Loucy (cell line): ENCODE measurements at regions not wholly inside any gene's neighbourhood (a gene's known extent, or its start where the extent isn't known, plus 50 kb on each side); places are given as distances from the start of the nearest gene placed in this dataset.

Experiments used
- H2AFZ ChIP-seq: fragments of 200-600 bp; sonication (generic); 2 replicates; pipeline ENCODE4 v1.6.0; 2016; ENCODE audit warnings: antibody characterized with exemption, mild to moderate bottlenecking, low read length, moderate library complexity
- H3F3A ChIP-seq: fragments of 200-600 bp; 2 replicates; pipeline ENCODE4 v1.6.0; 2016; ENCODE audit warnings: antibody characterized with exemption, low read depth, mild to moderate bottlenecking
- H3K27me3 ChIP-seq: fragments of 200-600 bp; sonication (generic); 2 replicates; pipeline ENCODE4 v1.6.1; 2014; ENCODE audit warnings: low read length, mild to moderate bottlenecking; ENCODE audit not compliant: insufficient read depth, poor library complexity, severe bottlenecking
- H3K36me3 ChIP-seq: fragments of 200-600 bp; sonication (generic); 2 replicates; pipeline ENCODE4 v1.6.1; 2016; ENCODE audit warnings: low read length; ENCODE audit not compliant: insufficient read depth
- H3K4me1 ChIP-seq: fragments of 200-600 bp; sonication (generic); 2 replicates; pipeline ENCODE4 v1.5.1; 2014; ENCODE audit warnings: low read length, mild to moderate bottlenecking; ENCODE audit not compliant: insufficient read depth, poor library complexity, severe bottlenecking
- H3K4me2 ChIP-seq: fragments of 200-600 bp; sonication (generic); 2 replicates; pipeline ENCODE4 v1.6.0; 2014; ENCODE audit warnings: antibody characterized with exemption, low read length, low read depth, mild to moderate bottlenecking; ENCODE audit not compliant: poor library complexity, severe bottlenecking
- H3K4me3 ChIP-seq: fragments of 200-600 bp; sonication (generic); 2 replicates; pipeline ENCODE4 v1.5.1; 2014; ENCODE audit warnings: low read length, mild to moderate bottlenecking, mixed read lengths; ENCODE audit not compliant: poor library complexity, severe bottlenecking
- H3K79me2 ChIP-seq: fragments of 200-600 bp; sonication (generic); 2 replicates; pipeline ENCODE4 v1.6.1; 2014; ENCODE audit warnings: low read length; ENCODE audit not compliant: insufficient read depth
- H3K9ac ChIP-seq: fragments of 200-600 bp; sonication (generic); 2 replicates; pipeline ENCODE4 v1.6.0; 2014; ENCODE audit warnings: mild to moderate bottlenecking, low read depth, low read length, moderate library complexity; ENCODE audit not compliant: poor library complexity, severe bottlenecking
- H3K9me2 ChIP-seq: fragments of 200-600 bp; sonication (generic); replicated peaks from 2 replicates; pipeline ENCODE4 v1.6.1; 2016; ENCODE audit warnings: low read depth, low read length, mixed read lengths
- H3K9me3 ChIP-seq: fragments of 200-600 bp; sonication (generic); 2 replicates; pipeline ENCODE4 v1.6.1; 2014; ENCODE audit warnings: mild to moderate bottlenecking, antibody characterized with exemption, low read length, low read depth; ENCODE audit not compliant: insufficient read depth
- H4K20me1 ChIP-seq: fragments of 200-600 bp; sonication (generic); 2 replicates; pipeline ENCODE4 v1.6.0; 2014; ENCODE audit warnings: antibody characterized with exemption, low read length, mild to moderate bottlenecking; ENCODE audit not compliant: insufficient read depth, poor library complexity, severe bottlenecking
- EZH2phosphoT487 ChIP-seq: fragments of 200-600 bp; IDR thresholded peaks from 2 replicates; pipeline ENCODE4 v1.6.1; 2018; ENCODE audit warnings: antibody characterized with exemption, mild to moderate bottlenecking, moderate library complexity, borderline replicate concordance
- TF ChIP-seq, protein P1 (sequence below): fragments of 200-600 bp; sonication (generic); conservative IDR thresholded peaks from 2 replicates; pipeline ENCODE4 v1.5.1; 2014; ENCODE audit warnings: mild to moderate bottlenecking, antibody characterized with exemption, low read length

DNA sequence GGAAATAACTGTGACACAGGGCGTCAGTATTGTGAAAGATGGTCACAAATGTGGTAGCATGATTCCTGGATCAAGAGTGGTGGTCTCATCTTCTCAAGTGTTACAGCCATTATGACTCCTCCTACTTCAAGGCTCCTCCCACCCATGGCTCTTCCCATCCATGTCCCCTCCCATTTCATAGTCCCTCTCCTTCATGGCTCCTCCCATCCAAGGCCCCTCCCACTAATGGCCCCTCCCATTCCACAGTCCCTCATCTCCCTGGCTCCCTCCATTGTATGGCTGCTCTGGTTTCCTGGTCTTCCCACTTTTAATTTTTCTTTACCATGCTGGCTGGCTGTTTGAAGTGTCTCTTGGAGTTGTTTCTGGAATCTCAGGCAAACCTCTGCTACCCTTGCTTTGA lies 1375.2 kb upstream of the TMEM132C start:
- no peaks in the 10 kb centered on the region for H3K9me3 ChIP-seq
- no peaks in the 10 kb centered on the region for H3K36me3 ChIP-seq
- no peaks in the 10 kb centered on the region for H4K20me1 ChIP-seq
- H3K4me3 ChIP-seq, result no peak overlapping the region
- H3K27me3 ChIP-seq, result no peaks in the 10 kb centered on the region
- H2AFZ ChIP-seq, result no peak overlapping the region
- no peak overlapping the region for H3K9ac ChIP-seq
- H3K4me1 ChIP-seq, result no peaks in the 10 kb centered on the region
- no peak for TF ChIP-seq EZH2phosphoT487
- H3K4me2 ChIP-seq, result no peak overlapping the region
- H3F3A ChIP-seq, result no peaks in the 10 kb centered on the region
- no peaks in the 10 kb centered on the region for H3K9me2 ChIP-seq
- H3K79me2 ChIP-seq, result no peaks in the 10 kb centered on the region

GRCh38 chr12:126895951-126896913 lies 1370.7 kb upstream of the TMEM132C start:
- no peaks in the 10 kb centered on the region for H3K36me3 ChIP-seq
- H3K79me2 ChIP-seq, result no peaks in the 10 kb centered on the region
- no peaks in the 10 kb centered on the region for H3K27me3 ChIP-seq
- TF ChIP-seq, protein P1, sequence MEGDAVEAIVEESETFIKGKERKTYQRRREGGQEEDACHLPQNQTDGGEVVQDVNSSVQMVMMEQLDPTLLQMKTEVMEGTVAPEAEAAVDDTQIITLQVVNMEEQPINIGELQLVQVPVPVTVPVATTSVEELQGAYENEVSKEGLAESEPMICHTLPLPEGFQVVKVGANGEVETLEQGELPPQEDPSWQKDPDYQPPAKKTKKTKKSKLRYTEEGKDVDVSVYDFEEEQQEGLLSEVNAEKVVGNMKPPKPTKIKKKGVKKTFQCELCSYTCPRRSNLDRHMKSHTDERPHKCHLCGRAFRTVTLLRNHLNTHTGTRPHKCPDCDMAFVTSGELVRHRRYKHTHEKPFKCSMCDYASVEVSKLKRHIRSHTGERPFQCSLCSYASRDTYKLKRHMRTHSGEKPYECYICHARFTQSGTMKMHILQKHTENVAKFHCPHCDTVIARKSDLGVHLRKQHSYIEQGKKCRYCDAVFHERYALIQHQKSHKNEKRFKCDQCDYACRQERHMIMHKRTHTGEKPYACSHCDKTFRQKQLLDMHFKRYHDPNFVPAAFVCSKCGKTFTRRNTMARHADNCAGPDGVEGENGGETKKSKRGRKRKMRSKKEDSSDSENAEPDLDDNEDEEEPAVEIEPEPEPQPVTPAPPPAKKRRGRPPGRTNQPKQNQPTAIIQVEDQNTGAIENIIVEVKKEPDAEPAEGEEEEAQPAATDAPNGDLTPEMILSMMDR, result no peak
- TF ChIP-seq EZH2phosphoT487, result no peak
- no peaks in the 10 kb centered on the region for H3F3A ChIP-seq
- no peak overlapping the region for H3K4me2 ChIP-seq
- no peaks in the 10 kb centered on the region for H3K9me2 ChIP-seq
- H3K9me3 ChIP-seq, result no peaks in the 10 kb centered on the region
- no peak overlapping the region for H3K9ac ChIP-seq
- no peaks in the 10 kb centered on the region for H4K20me1 ChIP-seq
- no peak overlapping the region for H2AFZ ChIP-seq
- no peak overlapping the region for H3K4me3 ChIP-seq
- no peaks in the 10 kb centered on the region for H3K4me1 ChIP-seq

- no peaks in the 10 kb centered on the region for H3K4me1 ChIP-seq
- H3K36me3 ChIP-seq, result no peaks in the 10 kb centered on the region
- H3K79me2 ChIP-seq, result no peaks in the 10 kb centered on the region
- no peaks in the 10 kb centered on the region for H4K20me1 ChIP-seq
- H3K4me2 ChIP-seq, result no peak overlapping the region
- H3F3A ChIP-seq, result no peaks in the 10 kb centered on the region
- H2AFZ ChIP-seq, result no peak overlapping the region
- no peak overlapping the region for H3K4me3 ChIP-seq
- no peaks in the 10 kb centered on the region for H3K9me3 ChIP-seq
- TF ChIP-seq, protein P1, result no peak
- no peak for TF ChIP-seq EZH2phosphoT487
- H3K9ac ChIP-seq, result no peak overlapping the region
- no peaks in the 10 kb centered on the region for H3K27me3 ChIP-seq
- no peaks in the 10 kb centered on the region for H3K9me2 ChIP-seq
Measured at GRCh38 chr12:126897102-126897501, 1369.9 kb upstream of the TMEM132C start.

- no peak for TF ChIP-seq EZH2phosphoT487
- TF ChIP-seq, protein P1, result no peak
- H3K9ac ChIP-seq, result no peak overlapping the region
- no peaks in the 10 kb centered on the region for H3K79me2 ChIP-seq
- no peak overlapping the region for H2AFZ ChIP-seq
- no peaks in the 10 kb centered on the region for H4K20me1 ChIP-seq
- H3K4me2 ChIP-seq, result no peak overlapping the region
- H3F3A ChIP-seq, result no peaks in the 10 kb centered on the region
- H3K4me1 ChIP-seq, result no peaks in the 10 kb centered on the region
- H3K4me3 ChIP-seq, result no peak overlapping the region
- no peaks in the 10 kb centered on the region for H3K27me3 ChIP-seq
- H3K9me3 ChIP-seq, result no peaks in the 10 kb centered on the region
- no peaks in the 10 kb centered on the region for H3K36me3 ChIP-seq
- no peaks in the 10 kb centered on the region for H3K9me2 ChIP-seq
Measured at GRCh38 chr12:126897778-126898177, 1369.2 kb upstream of the TMEM132C start.
